ENCODE measurements at regions not wholly inside any gene's neighbourhood (a gene's known extent, or its start where the extent isn't known, plus 50 kb on each side); places are given as distances from the start of the nearest gene placed in this dataset.

DNA sequence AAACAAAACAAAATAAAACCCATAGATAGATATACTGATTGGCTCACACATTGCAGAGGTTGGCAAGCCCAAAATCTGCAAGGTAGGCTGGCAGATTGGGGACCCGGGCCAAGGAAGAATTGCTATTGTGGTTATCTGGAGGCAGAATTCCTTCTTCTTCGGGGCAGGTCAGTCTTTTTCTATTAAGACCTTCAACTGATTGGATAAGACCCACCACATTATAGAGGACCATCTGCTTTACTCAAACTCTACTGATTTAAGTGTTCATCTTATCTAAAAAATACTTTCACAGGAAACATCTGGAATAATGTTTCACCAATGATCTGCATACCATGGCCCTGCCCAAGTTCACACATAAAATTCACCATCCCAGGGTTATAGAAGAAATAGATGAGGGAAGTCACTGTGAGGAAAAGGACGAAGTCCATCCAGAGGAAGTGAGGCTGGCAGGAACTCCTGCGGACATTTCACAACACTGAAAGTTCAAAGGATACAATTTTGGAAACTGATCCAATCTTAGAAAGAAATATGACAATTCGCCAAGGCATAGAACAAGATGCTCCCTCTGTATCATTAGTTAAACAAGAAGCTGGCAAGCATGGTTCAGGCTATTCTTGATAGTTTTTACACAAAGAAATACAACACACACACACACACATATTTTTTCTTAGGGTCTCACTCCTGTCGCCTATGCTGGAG is 127.6 kb upstream of the MED13L start:
- no peak overlapping the region for H3K4me3 ChIP-seq (ENCODE audit: low read depth, poor library complexity, severe bottlenecking)
- TF ChIP-seq POLR2A (IDR thresholded peaks at IDR 0.05) (no peak), CTCF (IDR thresholded peaks at IDR 0.05) (no peak)
- no peak for DNase-seq (ENCODE audit: low spot score in 2 of 2)
- 65 to 70% methylated on average over 6 of the region's 6 CpGs for WGBS, 2 donors
- intact Hi-C loops (cut with DNase I; ENCODE audit: low total_unique reads) = no loop called here

GRCh38 chr12:116406529-116406928 is 129.0 kb upstream of the MED13L start:
- intact Hi-C loops (cut with DNase I; ENCODE audit: low total_unique reads) = no loop called here
- WGBS, 2 donors = 11% methylated on average over 3 of the region's 3 CpGs
- peak; percentile 94 to 98 for DNase-seq (ENCODE audit: low spot score in 2 of 2)
- TF ChIP-seq CTCF (IDR thresholded peaks at IDR 0.05) (no peak), POLR2A (IDR thresholded peaks at IDR 0.05) (no peak)
- no peak overlapping the region for H3K4me3 ChIP-seq (ENCODE audit: low read depth, poor library complexity, severe bottlenecking)

DNA sequence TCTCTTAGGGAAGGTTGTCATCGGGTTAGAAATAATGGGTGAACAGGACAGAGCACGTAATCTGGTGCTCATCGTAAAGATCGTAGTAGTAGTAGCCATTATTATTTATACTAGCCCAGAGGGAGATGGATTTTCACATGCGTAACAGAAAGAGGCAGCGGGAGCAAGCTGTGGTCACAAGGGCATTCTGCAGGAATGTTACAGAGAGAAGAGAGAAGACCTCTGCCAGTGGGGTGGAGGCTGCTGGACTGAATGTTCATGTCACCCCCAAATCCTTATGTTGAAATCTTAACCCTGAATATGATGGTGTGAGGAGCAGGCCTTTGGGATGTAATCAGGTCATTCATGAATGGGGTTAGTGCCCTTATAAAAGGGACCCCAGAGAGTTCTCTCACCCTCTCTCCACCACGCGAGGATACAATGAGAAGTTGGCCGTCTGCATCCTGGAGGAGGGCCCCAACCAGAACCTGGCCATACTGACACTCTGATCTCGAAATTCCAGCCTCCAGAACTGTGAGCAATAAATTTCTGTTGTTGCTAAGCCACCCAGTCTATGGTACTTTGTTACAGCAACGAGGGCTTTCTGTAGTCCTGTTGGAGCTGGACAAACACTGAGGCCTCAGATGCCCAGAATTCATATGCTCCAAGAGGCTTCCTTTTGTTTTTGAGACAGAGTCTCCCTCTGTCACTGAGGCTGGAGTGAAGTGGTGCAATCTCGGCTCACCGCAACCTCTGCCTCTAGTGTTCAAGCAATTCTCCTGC is 131.2 kb upstream of the MED13L start:
- TF ChIP-seq CTCF (IDR thresholded peaks at IDR 0.05) = no peak
- TF ChIP-seq POLR2A (IDR thresholded peaks at IDR 0.05) = no peak
- intact Hi-C loops (cut with DNase I; ENCODE audit: low total_unique reads) = no loop called here
- H3K4me3 ChIP-seq (ENCODE audit: low read depth, poor library complexity, severe bottlenecking) = no peak overlapping the region
- no peak for DNase-seq (ENCODE audit: low spot score in 2 of 2)
- WGBS, 2 donors = 91 to 95% methylated on average over 13 of the region's 13 CpGs

DNA sequence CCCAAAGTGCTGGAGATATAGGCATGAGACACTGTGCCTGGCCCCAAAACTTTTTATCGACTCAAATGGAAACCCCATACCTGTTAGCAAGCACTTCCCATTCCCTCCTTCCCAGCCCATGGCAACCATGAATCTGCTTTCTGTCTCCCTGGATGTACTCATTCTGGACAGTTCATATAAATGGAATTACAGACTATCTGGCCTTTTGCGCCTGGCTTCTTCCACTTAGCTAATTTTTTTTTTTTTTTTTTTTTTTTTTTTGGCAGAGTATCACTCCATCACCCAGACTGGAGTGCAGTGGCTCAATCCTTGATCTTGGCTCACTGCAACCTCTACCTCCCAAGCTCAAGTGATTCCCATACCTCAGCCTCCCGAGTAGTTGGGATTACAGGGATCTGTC is 134.5 kb upstream of the MED13L start:
- intact Hi-C loops (cut with DNase I; ENCODE audit: low total_unique reads) = no loop called here
- no peak for DNase-seq (ENCODE audit: low spot score in 2 of 2)
- WGBS, 2 donors = 85 to 93% methylated on average over 3 of the region's 3 CpGs
- TF ChIP-seq POLR2A (IDR thresholded peaks at IDR 0.05) = no peak
- TF ChIP-seq CTCF (IDR thresholded peaks at IDR 0.05) = no peak
- no peak overlapping the region for H3K4me3 ChIP-seq (ENCODE audit: low read depth, poor library complexity, severe bottlenecking)

DNA sequence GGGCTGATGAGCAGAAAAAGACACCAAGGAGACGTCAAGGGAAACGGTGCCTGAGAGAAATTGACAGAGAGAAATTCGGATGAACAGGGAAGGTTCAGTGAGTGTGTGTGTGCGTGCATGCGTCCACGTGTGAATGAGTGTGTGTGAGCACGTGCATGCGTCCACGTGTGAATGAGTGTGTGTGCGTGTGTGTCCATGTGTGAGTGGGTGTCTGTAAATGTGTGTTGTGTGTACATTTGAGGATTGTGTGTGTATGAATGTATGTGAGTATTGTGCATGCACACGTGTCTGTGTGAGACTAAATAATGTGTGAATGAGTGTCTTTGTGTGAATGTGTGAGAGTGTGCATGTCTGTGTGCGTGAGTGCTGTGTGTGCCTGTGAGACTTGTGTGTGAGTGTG is 137.4 kb upstream of the MED13L start:
- TF ChIP-seq CTCF (IDR thresholded peaks at IDR 0.05) (no peak), POLR2A (IDR thresholded peaks at IDR 0.05) (no peak)
- no peak for DNase-seq (ENCODE audit: low spot score in 2 of 2)
- intact Hi-C loops (cut with DNase I; ENCODE audit: low total_unique reads) = no loop called here
- H3K4me3 ChIP-seq (ENCODE audit: low read depth, poor library complexity, severe bottlenecking) = no peak overlapping the region
- 73 to 74% methylated on average over 12 of the region's 12 CpGs for WGBS, 2 donors

Measured in lower leg skin (tissue), 4 donors.